Uterus (tissue), 2 donors: ENCODE measurements at regions not wholly inside any gene's neighbourhood (a gene's known extent, or its start where the extent isn't known, plus 50 kb on each side); places are given as distances from the start of the nearest gene placed in this dataset.

Experiments
- CTCF ChIP-seq, 4 experiments: fragments of 200-600 bp in 2 of 4; fragments of 450-650 bp in 2 of 4; sonication (generic) in 2 of 4; IDR thresholded peaks; one replicate each; pipeline ENCODE4 v1.5.1; 2016 to 2019; ENCODE audit warnings: antibody characterized with exemption in 4 of 4, mild to moderate bottlenecking in 2 of 4, moderate library complexity in 1 of 4
- POLR2A ChIP-seq, 2 donors: fragments of 450-650 bp; IDR thresholded peaks; one replicate each; pipeline ENCODE4 v1.6.1; 2016; ENCODE audit warnings: antibody characterized with exemption in 2 of 2, mild to moderate bottlenecking in 1 of 2, moderate library complexity in 1 of 2

- TF ChIP-seq CTCF (IDR thresholded peaks at IDR 0.05) = no peak
- no peak for TF ChIP-seq POLR2A (IDR thresholded peaks at IDR 0.05)
Measured at GRCh38 chr10:120039826-120040225, 147.3 kb downstream of the SEC23IP start.
